Sigmoid colon (tissue), 4 donors: ENCODE measurements at regions not wholly inside any gene's neighbourhood (a gene's known extent, or its start where the extent isn't known, plus 50 kb on each side); places are given as distances from the start of the nearest gene placed in this dataset.

Source experiments
- CTCF ChIP-seq, 4 experiments: fragments of 450-650 bp in 3 of 4; fragments of 200-600 bp in 1 of 4; IDR thresholded peaks; one replicate each; pipeline ENCODE4 v1.5.1; 2016 to 2019; ENCODE audit warnings: antibody characterized with exemption in 4 of 4, mild to moderate bottlenecking in 3 of 4, moderate library complexity in 2 of 4
- EP300 ChIP-seq, 4 donors: sonication (generic); formaldehyde crosslinking; IDR thresholded peaks; one replicate each; pipeline ENCODE4 v1.6.1; 2017; ENCODE audit warnings: antibody characterized with exemption in 4 of 4

GRCh38 chr1:18010408-18010807, 97.2 kb upstream of the IGSF21 start:
- TF ChIP-seq CTCF (IDR thresholded peaks at IDR 0.05) (no peak), EP300 (IDR thresholded peaks at IDR 0.05) (no peak)
